HT1080 (cell line): ENCODE measurements at regions not wholly inside any gene's neighbourhood (a gene's known extent, or its start where the extent isn't known, plus 50 kb on each side); places are given as distances from the start of the nearest gene placed in this dataset. TPM values are rescaled to one million over a fixed set of nuclear protein-coding genes. Genes with fewer than 3 reads are reported as not detected.

Source experiments
- DNase-seq: peaks from one replicate; pipeline ENCODE4 v3.0.0-alpha.2; 2015; ENCODE audit warnings: low read depth
- small RNA-seq: library from RNA; depleted of rRNA; stranded (forward); fragments of <200 nt; gene quantifications from one replicate; pipeline ENCODE3, GENCODE V24; 2014

- peak; percentile 30 for DNase-seq
Observed at GRCh38 chr14:106883218-106883692, 1356.9 kb downstream of the TMEM121 start.

Small RNA genes lying in the stretch of these regions (small RNA-seq; reads per million reads assigned to genes)
- gene AC244452.1, result not detected
- gene IGHD1-1, result not detected
- gene IGHD1-14, result not detected
- not detected for gene IGHD1-20
- gene IGHD1-26, result not detected
- gene IGHD1-7, result not detected
- not detected for gene IGHD2-15
- gene IGHD2-2, result not detected
- not detected for gene IGHD2-21
- not detected for gene IGHD2-8
- not detected for gene IGHD3-10
- gene IGHD3-16, result not detected
- not detected for gene IGHD3-22
- not detected for gene IGHD3-3
- gene IGHD3-9, result not detected
- not detected for gene IGHD4-11
- gene IGHD4-17, result not detected
- not detected for gene IGHD4-23
- not detected for gene IGHD4-4
- gene IGHD5-12, result not detected
- not detected for gene IGHD5-18
- not detected for gene IGHD5-24
- gene IGHD5-5, result not detected
- gene IGHD6-13, result not detected
- gene IGHD6-19, result not detected
- not detected for gene IGHD6-25
- gene IGHD6-6, result not detected
- gene IGHD7-27, result not detected
- not detected for gene IGHJ1
- gene IGHJ1P, result not detected
- gene IGHJ2, result not detected
- gene IGHJ2P, result not detected
- not detected for gene IGHJ3
- not detected for gene IGHJ3P
- gene IGHJ4, result not detected
- gene IGHJ5, result not detected
- not detected for gene IGHJ6
- not detected for gene IGHV1-12
- not detected for gene IGHV1-14
- not detected for gene IGHV3-19
- not detected for gene IGHV3-57
- not detected for gene IGHV3-76
- not detected for gene IGHV5-78
- not detected for gene IGHV7-40
- not detected for gene IGHVII-1-1
- not detected for gene IGHVII-15-1
- gene IGHVII-22-1, result not detected
- gene IGHVII-28-1, result not detected
- gene IGHVII-33-1, result not detected
- gene IGHVII-40-1, result not detected
- not detected for gene IGHVII-44-2
- gene IGHVII-46-1, result not detected
- gene IGHVII-49-1, result not detected
- gene IGHVII-51-2, result not detected
- not detected for gene IGHVII-53-1
- gene IGHVII-60-1, result not detected
- not detected for gene IGHVII-62-1
- gene IGHVII-67-1, result not detected
- gene IGHVII-74-1, result not detected
- not detected for gene IGHVII-78-1
- gene IGHVIII-11-1, result not detected
- gene IGHVIII-13-1, result not detected
- gene IGHVIII-2-1, result not detected
- not detected for gene IGHVIII-22-2
- not detected for gene IGHVIII-25-1
- gene IGHVIII-26-1, result not detected
- not detected for gene IGHVIII-38-1
- not detected for gene IGHVIII-5-1
- gene IGHVIII-5-2, result not detected
- not detected for gene IGHVIII-67-2
- not detected for gene IGHVIII-67-3
- not detected for gene IGHVIII-67-4
- gene IGHVIII-76-1, result not detected
- gene IGHVIII-82, result not detected
- not detected for gene MIR4507
- not detected for gene MIR4537
- gene MIR4538, result not detected
- gene MIR4539, result not detected
- not detected for gene MIR5195
- gene MIR8071-1, result not detected
- not detected for gene MIR8071-2
- not detected for gene RNA5SP389
